ENCODE measurements at regions not wholly inside any gene's neighbourhood (a gene's known extent, or its start where the extent isn't known, plus 50 kb on each side); places are given as distances from the start of the nearest gene placed in this dataset.

DNA sequence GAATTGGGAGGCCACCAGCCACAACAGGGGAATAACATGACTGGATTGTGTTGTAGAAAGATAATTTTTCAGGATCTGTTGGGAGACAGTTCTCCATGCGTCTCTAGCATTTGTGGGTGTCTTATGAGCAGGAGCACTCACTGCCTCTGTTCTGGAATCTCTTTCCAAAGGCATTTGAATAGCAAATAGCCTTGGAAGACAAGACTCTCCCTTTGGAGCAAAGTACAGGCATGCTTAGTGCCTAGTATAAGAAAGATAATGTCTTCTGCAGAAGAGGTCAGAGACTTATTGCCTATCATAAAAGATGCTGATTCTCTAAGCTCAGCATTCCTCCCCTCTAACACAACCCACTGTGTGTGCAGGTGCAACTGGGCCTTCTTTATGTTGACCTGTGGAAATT, 58.3 kb downstream of the VCPKMT start:
- TF ChIP-seq, protein P1, sequence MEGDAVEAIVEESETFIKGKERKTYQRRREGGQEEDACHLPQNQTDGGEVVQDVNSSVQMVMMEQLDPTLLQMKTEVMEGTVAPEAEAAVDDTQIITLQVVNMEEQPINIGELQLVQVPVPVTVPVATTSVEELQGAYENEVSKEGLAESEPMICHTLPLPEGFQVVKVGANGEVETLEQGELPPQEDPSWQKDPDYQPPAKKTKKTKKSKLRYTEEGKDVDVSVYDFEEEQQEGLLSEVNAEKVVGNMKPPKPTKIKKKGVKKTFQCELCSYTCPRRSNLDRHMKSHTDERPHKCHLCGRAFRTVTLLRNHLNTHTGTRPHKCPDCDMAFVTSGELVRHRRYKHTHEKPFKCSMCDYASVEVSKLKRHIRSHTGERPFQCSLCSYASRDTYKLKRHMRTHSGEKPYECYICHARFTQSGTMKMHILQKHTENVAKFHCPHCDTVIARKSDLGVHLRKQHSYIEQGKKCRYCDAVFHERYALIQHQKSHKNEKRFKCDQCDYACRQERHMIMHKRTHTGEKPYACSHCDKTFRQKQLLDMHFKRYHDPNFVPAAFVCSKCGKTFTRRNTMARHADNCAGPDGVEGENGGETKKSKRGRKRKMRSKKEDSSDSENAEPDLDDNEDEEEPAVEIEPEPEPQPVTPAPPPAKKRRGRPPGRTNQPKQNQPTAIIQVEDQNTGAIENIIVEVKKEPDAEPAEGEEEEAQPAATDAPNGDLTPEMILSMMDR (IDR thresholded peaks at IDR 0.05), result no peak
- no peak for TF ChIP-seq POLR2A (IDR thresholded peaks at IDR 0.05)
